RWPE2 (cell line): ENCODE measurements at regions not wholly inside any gene's neighbourhood (a gene's known extent, or its start where the extent isn't known, plus 50 kb on each side); places are given as distances from the start of the nearest gene placed in this dataset.

ENCODE experiments used
- ATAC-seq: fragments of 200-7000 bp; cut with Tn5 transposase; 3 replicates; pipeline ENCODE4 v1.9.1; 2021; ENCODE audit warnings: low read depth
- DNase-seq: peaks from one replicate; pipeline ENCODE4 v3.0.0-alpha.2; 2020; ENCODE audit warnings: low spot score
- H3K27ac ChIP-seq: fragments of 450-650 bp; 2 replicates; pipeline ENCODE4 v1.5.1; 2017; ENCODE audit warnings: mild to moderate bottlenecking; ENCODE audit not compliant: poor library complexity, severe bottlenecking
- H3K27me3 ChIP-seq: fragments of 250-450 bp; sonication (Bioruptor Pico); 2 replicates; pipeline ENCODE4 v1.5.1; 2021; ENCODE audit warnings: mild to moderate bottlenecking, moderate library complexity; ENCODE audit not compliant: insufficient read depth, poor library complexity, severe bottlenecking
- H3K36me3 ChIP-seq: fragments of 250-450 bp; sonication (Bioruptor Pico); 2 replicates; pipeline ENCODE4 v1.5.1; 2020; ENCODE audit warnings: low read depth, mild to moderate bottlenecking, moderate library complexity
- H3K4me1 ChIP-seq: fragments of 250-450 bp; sonication (Bioruptor Pico); 2 replicates; pipeline ENCODE4 v1.5.1; 2021; ENCODE audit warnings: mild to moderate bottlenecking, moderate library complexity; ENCODE audit not compliant: insufficient read depth, poor library complexity, severe bottlenecking
- H3K4me3 ChIP-seq: fragments of 250-450 bp; sonication (Bioruptor Pico); 2 replicates; pipeline ENCODE4 v1.5.1; 2021; ENCODE audit warnings: mild to moderate bottlenecking, moderate library complexity; ENCODE audit not compliant: severe bottlenecking
- H3K9me3 ChIP-seq: fragments of 250-450 bp; sonication (Bioruptor Pico); 2 replicates; pipeline ENCODE4 v1.5.1; 2021; ENCODE audit warnings: mild to moderate bottlenecking, moderate library complexity; ENCODE audit not compliant: severe bottlenecking
- CTCF ChIP-seq: fragments of 450-650 bp; IDR thresholded peaks from one replicate; pipeline ENCODE4 v1.5.1; 2017; ENCODE audit warnings: mild to moderate bottlenecking, moderate library complexity; ENCODE audit not compliant: poor library complexity, severe bottlenecking

DNA sequence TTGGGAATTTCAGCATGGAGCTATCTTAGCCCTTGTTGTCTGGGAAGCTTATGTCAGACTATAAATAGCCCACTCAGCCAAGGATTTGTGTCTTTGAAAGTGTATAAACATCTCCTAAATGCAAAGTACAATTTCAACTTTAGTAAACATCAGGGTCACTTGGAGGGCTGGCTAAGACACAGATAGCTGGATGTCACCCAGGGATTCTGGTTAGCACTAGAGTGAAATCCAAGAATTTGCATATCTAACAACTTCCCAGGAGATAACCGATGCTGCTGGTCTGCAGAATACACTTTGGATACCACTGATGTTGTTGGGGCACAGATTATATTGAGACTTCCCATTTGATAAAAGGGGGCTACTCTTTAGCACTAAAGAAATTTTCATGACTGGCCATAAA is 130.9 kb downstream of the PAX1 start:
- no peak overlapping the region for H3K27ac ChIP-seq
- H3K4me1 ChIP-seq: no peaks in the 10 kb centered on the region
- no peaks in the 10 kb centered on the region for H3K9me3 ChIP-seq
- no peaks in the 10 kb centered on the region for H3K36me3 ChIP-seq
- no peak for ATAC-seq
- TF ChIP-seq CTCF: no peak
- H3K27me3 ChIP-seq: no peaks in the 10 kb centered on the region
- no peak overlapping the region for H3K4me3 ChIP-seq
- no peak for DNase-seq

- Histone ChIP-seq H3K4me3 (no peak overlapping the region), H3K27ac (no peak overlapping the region), H3K4me1 (no peaks in the 10 kb centered on the region), H3K27me3 (peaks cover 3% of the 10 kb centered on the region), H3K9me3 (no peaks in the 10 kb centered on the region), H3K36me3 (no peaks in the 10 kb centered on the region)
- no peak for ATAC-seq
- no peak for TF ChIP-seq CTCF
- no peak for DNase-seq
Measured at GRCh38 chr20:21835042-21835441, 129.6 kb downstream of the PAX1 start.

DNA sequence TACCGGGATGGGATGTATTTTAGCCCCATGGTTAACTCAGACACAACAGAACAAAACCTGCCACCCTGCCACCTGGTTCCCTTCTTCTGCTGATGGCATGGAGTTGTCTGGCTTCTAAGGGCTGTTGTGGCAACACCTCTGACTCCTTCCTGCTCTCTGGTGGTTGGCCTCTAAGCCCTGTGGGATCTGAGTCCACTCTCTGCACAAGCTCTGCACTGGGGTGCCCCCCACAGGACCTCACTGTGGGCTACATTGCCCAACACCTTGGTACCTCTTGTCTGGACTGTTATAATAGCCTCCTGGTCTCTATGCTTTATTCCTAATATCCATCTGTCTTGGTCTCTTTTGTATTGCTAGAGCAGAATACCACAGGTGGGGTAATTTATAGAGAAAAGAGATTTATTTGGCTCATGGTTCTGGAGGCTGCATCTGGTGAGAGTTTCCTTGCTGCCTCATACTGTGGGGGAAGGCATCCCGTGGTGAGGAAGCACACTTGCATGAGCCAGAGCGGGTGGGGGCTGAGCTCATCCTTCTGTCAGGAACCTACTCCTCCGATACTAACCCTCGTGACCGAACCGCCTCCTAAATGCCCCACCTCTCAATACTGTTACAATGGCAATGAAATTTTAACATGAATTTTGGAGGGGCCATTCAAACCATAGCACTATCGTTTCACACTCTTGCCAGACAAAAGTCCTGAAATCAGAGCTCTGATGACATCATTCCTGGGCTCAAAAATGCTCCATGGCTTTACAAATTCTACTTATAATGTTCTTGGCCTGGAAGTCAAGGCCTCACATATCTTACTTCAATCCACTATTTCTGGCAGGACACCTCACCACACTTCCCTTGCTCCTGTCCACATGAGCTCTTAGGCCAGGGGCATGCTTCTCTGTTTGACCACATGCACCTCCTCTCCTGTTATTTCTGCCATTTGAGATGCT is 127.2 kb downstream of the PAX1 start:
- Histone ChIP-seq H3K27me3 (peaks cover 9% of the 10 kb centered on the region), H3K27ac (no peak overlapping the region), H3K9me3 (no peaks in the 10 kb centered on the region), H3K4me3 (no peak overlapping the region), H3K36me3 (no peaks in the 10 kb centered on the region), H3K4me1 (no peaks in the 10 kb centered on the region)
- ATAC-seq: no peak
- no peak for TF ChIP-seq CTCF
- no peak for DNase-seq

- Histone ChIP-seq H3K27me3 (peaks cover 18% of the 10 kb centered on the region), H3K4me3 (no peak overlapping the region), H3K9me3 (no peaks in the 10 kb centered on the region), H3K4me1 (no peaks in the 10 kb centered on the region), H3K36me3 (no peaks in the 10 kb centered on the region), H3K27ac (no peak overlapping the region)
- TF ChIP-seq CTCF: no peak
- ATAC-seq (no peak), DNase-seq (no peak)
Measured at GRCh38 chr20:21826976-21827375, 121.5 kb downstream of the PAX1 start.

DNA sequence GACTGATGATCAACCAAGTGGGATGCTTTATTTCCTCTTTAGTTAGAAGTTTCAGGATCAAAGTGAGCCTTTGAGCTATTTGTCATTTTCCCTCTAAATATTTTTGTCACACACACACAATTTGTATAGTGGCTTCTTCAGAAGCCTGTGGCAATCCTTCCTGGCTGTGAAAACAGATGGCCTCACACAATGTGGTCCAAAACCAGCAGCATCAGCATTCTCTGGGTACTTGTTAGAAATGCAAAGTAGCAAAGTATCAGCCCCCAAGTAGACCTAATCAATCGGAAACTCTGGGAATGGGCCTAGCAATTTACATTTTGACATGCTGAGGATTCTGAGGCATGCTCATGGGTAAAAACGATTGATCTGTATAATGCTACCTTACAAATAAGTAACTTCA is 115.9 kb downstream of the PAX1 start:
- DNase-seq (no peak), ATAC-seq (no peak)
- H3K9me3 ChIP-seq: no peaks in the 10 kb centered on the region
- H3K27me3 ChIP-seq: peaks cover 21% of the 10 kb centered on the region
- no peaks in the 10 kb centered on the region for H3K4me1 ChIP-seq
- TF ChIP-seq CTCF: no peak
- no peak overlapping the region for H3K4me3 ChIP-seq
- no peak overlapping the region for H3K27ac ChIP-seq
- no peaks in the 10 kb centered on the region for H3K36me3 ChIP-seq
